ENCODE measurements at regions not wholly inside any gene's neighbourhood (a gene's known extent, or its start where the extent isn't known, plus 50 kb on each side); places are given as distances from the start of the nearest gene placed in this dataset.

DNA sequence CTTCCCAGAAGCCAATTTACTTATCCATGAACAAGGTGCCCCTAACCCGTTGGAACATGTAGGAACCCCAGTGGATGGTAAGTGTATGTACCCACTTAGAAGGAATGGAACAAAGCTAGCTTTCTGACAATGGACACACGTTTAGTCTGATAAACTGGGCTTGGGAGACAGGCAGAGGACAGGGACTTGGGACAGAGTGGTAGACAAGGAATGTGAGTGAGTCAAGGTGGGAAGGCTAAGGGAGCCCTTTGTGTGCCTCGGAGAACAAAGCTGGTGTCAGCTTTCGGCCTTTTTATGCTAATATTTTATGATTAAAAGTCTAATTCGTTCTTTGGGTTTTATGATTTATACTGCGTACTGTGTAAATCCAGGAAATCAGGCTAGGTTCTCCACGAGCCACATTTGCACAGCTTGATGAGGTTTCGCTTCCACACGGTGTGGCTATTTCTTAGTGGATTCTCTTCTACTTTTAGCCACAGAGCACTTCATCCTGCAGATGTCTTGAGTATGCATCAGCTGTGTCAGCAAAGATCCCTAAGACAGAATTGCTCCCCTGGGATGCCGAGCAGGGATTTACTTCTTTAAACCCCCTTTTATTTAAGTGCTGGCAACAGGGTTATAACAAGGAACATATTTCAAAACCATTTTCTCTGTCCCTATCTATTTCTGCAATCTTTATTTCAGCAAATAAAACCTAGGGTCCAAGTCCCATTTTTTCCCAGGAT is 258.5 kb downstream of the DLEU7 start:
- Histone ChIP-seq H3K4me1 (ENCODE audit: control insufficient read depth in 1 of 2, insufficient read depth in 2 of 2, low read length in 2 of 2) (no peaks in the 10 kb centered on the region), H3K27ac (ENCODE audit: low read length) (no peak overlapping the region), H3K4me3 (ENCODE audit: low read depth in 1 of 2, low read length in 2 of 2) (no peak overlapping the region), H3K36me3 (ENCODE audit: control insufficient read depth in 1 of 2, insufficient read depth in 2 of 2, low read length in 2 of 2) (no peaks in the 10 kb centered on the region), H3K9me3 (ENCODE audit: control insufficient read depth in 1 of 2, low read length in 2 of 2) (no peaks in the 10 kb centered on the region), H3K27me3 (ENCODE audit: low read depth, low read length) (no peaks in the 10 kb centered on the region)

- Histone ChIP-seq H3K27me3 (ENCODE audit: low read depth, low read length) (no peaks in the 10 kb centered on the region), H3K36me3 (ENCODE audit: control insufficient read depth in 1 of 2, insufficient read depth in 2 of 2, low read length in 2 of 2) (no peaks in the 10 kb centered on the region), H3K4me3 (ENCODE audit: low read depth in 1 of 2, low read length in 2 of 2) (no peak overlapping the region), H3K9me3 (ENCODE audit: control insufficient read depth in 1 of 2, low read length in 2 of 2) (no peaks in the 10 kb centered on the region), H3K4me1 (ENCODE audit: control insufficient read depth in 1 of 2, insufficient read depth in 2 of 2, low read length in 2 of 2) (no peaks in the 10 kb centered on the region), H3K27ac (ENCODE audit: low read length) (no peak overlapping the region)
Observed at GRCh38 chr13:50585674-50586413, 257.6 kb downstream of the DLEU7 start.

DNA sequence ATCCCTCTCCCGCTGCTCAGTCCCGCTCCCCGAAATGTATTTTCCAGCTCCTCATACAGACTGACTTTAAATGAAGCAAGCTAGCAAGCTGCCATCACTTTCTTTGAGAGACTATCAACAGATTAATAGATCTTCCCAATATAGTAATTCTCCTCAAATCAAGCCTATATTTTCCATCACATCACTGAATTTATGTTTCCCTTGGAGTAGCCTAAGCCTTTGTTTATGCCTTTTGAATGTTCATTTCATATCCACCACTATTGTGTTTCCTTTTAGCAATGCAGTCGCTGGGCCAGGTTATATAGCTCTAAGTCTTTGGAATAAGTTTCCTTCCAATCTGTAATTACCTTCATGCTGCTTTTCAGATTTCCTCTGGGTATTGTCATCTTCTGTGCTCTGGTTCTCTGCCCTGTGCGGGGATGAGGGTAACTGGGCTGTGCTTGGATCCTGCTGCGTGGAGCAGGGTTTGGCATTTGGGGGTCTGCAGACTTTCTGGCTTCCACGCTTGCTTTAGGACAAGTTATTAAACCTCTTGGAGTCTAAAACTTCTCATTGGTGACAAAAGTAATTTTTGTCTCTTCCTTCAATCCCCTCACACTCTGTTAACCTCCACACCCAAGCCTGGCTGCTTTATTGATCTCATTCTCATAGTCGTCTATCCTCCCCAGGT is 256.9 kb downstream of the DLEU7 start:
- Histone ChIP-seq H3K4me1 (ENCODE audit: control insufficient read depth in 1 of 2, insufficient read depth in 2 of 2, low read length in 2 of 2) (no peaks in the 10 kb centered on the region), H3K36me3 (ENCODE audit: control insufficient read depth in 1 of 2, insufficient read depth in 2 of 2, low read length in 2 of 2) (no peaks in the 10 kb centered on the region), H3K4me3 (ENCODE audit: low read depth in 1 of 2, low read length in 2 of 2) (no peak overlapping the region), H3K9me3 (ENCODE audit: control insufficient read depth in 1 of 2, low read length in 2 of 2) (no peaks in the 10 kb centered on the region), H3K27ac (ENCODE audit: low read length) (no peak overlapping the region), H3K27me3 (ENCODE audit: low read depth, low read length) (no peaks in the 10 kb centered on the region)

DNA sequence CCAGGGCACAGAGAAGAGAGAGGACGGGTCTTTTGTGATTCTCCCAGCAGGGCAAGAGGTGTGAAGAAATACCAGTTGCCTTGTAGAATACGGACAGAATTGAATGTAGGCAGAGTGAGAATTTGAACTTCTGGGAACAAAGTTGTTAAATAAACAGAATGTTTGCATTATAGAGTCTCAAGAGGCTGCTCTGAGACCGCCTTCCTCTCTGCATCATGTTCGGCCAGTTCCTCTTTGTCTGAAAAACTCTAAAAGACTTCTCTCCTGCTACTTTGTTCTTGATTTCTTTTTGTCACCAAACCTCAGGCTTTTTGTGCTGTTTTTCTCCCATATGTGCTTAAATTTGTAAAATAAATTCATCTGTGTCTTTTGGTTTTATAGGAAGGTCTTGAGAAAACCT is 256.4 kb downstream of the DLEU7 start:
- no peaks in the 10 kb centered on the region for H3K27me3 ChIP-seq (ENCODE audit: low read depth, low read length)
- H3K9me3 ChIP-seq (ENCODE audit: control insufficient read depth in 1 of 2, low read length in 2 of 2) = no peaks in the 10 kb centered on the region
- H3K4me3 ChIP-seq (ENCODE audit: low read depth in 1 of 2, low read length in 2 of 2) = no peak overlapping the region
- no peaks in the 10 kb centered on the region for H3K36me3 ChIP-seq (ENCODE audit: control insufficient read depth in 1 of 2, insufficient read depth in 2 of 2, low read length in 2 of 2)
- H3K4me1 ChIP-seq (ENCODE audit: control insufficient read depth in 1 of 2, insufficient read depth in 2 of 2, low read length in 2 of 2) = no peaks in the 10 kb centered on the region
- no peak overlapping the region for H3K27ac ChIP-seq (ENCODE audit: low read length)

- Histone ChIP-seq H3K4me1 (ENCODE audit: control insufficient read depth in 1 of 2, insufficient read depth in 2 of 2, low read length in 2 of 2) (no peaks in the 10 kb centered on the region), H3K27ac (ENCODE audit: low read length) (no peak overlapping the region), H3K4me3 (ENCODE audit: low read depth in 1 of 2, low read length in 2 of 2) (no peak overlapping the region), H3K9me3 (ENCODE audit: control insufficient read depth in 1 of 2, low read length in 2 of 2) (no peaks in the 10 kb centered on the region), H3K27me3 (ENCODE audit: low read depth, low read length) (no peaks in the 10 kb centered on the region), H3K36me3 (ENCODE audit: control insufficient read depth in 1 of 2, insufficient read depth in 2 of 2, low read length in 2 of 2) (no peaks in the 10 kb centered on the region)
Observed at GRCh38 chr13:50587645-50588373, 255.7 kb downstream of the DLEU7 start.

DNA sequence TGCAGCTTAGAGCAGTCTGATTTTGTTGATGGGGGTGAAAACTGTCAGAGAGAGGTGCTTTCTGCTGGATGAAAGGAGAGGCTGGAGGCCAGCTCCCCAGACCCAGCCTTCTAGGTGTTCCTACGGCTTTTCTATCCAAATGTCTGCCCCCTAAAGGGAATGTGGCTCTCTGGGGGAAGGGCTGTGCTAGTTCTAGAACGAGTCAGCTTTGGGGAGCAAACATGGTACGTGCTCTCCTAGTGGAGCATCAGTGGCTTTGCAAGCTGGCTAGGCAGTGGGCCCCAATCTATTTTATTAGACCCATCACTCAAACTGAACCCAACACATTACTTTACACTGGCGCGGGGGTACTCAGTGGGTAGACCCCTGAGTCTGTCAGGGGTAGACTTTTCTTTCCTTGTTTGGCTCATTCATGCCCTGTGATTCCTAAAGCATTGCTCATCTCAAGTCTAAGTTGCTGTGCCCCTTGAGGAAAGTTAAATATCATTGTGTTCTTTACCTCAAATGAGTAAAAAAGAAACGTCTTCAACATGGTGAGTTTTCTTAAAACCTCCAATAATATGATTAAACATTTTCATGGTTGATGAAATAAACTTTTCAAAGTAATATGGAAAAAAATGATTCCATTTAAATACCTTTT is 254.9 kb downstream of the DLEU7 start:
- Histone ChIP-seq H3K27ac (ENCODE audit: low read length) (no peak overlapping the region), H3K27me3 (ENCODE audit: low read depth, low read length) (no peaks in the 10 kb centered on the region), H3K9me3 (ENCODE audit: control insufficient read depth in 1 of 2, low read length in 2 of 2) (no peaks in the 10 kb centered on the region), H3K4me3 (ENCODE audit: low read depth in 1 of 2, low read length in 2 of 2) (no peak overlapping the region), H3K36me3 (ENCODE audit: control insufficient read depth in 1 of 2, insufficient read depth in 2 of 2, low read length in 2 of 2) (no peaks in the 10 kb centered on the region), H3K4me1 (ENCODE audit: control insufficient read depth in 1 of 2, insufficient read depth in 2 of 2, low read length in 2 of 2) (no peaks in the 10 kb centered on the region)

- no peak overlapping the region for H3K27ac ChIP-seq (ENCODE audit: low read length)
- no peak overlapping the region for H3K4me3 ChIP-seq (ENCODE audit: low read depth in 1 of 2, low read length in 2 of 2)
- no peaks in the 10 kb centered on the region for H3K9me3 ChIP-seq (ENCODE audit: control insufficient read depth in 1 of 2, low read length in 2 of 2)
- H3K27me3 ChIP-seq (ENCODE audit: low read depth, low read length) = no peaks in the 10 kb centered on the region
- no peaks in the 10 kb centered on the region for H3K4me1 ChIP-seq (ENCODE audit: control insufficient read depth in 1 of 2, insufficient read depth in 2 of 2, low read length in 2 of 2)
- H3K36me3 ChIP-seq (ENCODE audit: control insufficient read depth in 1 of 2, insufficient read depth in 2 of 2, low read length in 2 of 2) = no peaks in the 10 kb centered on the region
Observed at GRCh38 chr13:50589139-50589538, 254.4 kb downstream of the DLEU7 start.

DNA sequence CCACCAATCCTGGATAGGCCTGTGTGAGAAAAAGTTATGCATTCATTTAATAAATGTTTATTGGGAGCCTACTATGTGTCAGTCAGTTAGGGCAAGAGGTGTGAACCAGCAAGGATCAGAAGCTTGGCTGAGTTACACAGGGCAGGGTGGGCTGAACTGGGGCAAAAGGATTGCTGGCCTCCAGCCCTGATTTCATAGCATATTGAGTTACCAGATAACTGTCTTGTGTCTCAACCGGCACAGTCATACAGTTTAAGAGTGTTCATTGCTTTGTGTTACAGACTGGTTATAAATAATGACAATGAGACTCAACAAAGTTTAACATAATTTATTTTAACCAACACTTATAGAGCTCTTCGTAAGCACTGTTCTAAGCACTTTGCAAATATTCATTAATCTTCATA is 253.8 kb downstream of the DLEU7 start:
- Histone ChIP-seq H3K27me3 (ENCODE audit: low read depth, low read length) (no peaks in the 10 kb centered on the region), H3K27ac (ENCODE audit: low read length) (no peak overlapping the region), H3K36me3 (ENCODE audit: control insufficient read depth in 1 of 2, insufficient read depth in 2 of 2, low read length in 2 of 2) (no peaks in the 10 kb centered on the region), H3K9me3 (ENCODE audit: control insufficient read depth in 1 of 2, low read length in 2 of 2) (no peaks in the 10 kb centered on the region), H3K4me1 (ENCODE audit: control insufficient read depth in 1 of 2, insufficient read depth in 2 of 2, low read length in 2 of 2) (no peaks in the 10 kb centered on the region), H3K4me3 (ENCODE audit: low read depth in 1 of 2, low read length in 2 of 2) (no peak overlapping the region)

GRCh38 chr13:50592412-50593155 is 250.9 kb downstream of the DLEU7 start:
- Histone ChIP-seq H3K27ac (ENCODE audit: low read length) (no peak overlapping the region), H3K4me1 (ENCODE audit: control insufficient read depth in 1 of 2, insufficient read depth in 2 of 2, low read length in 2 of 2) (no peaks in the 10 kb centered on the region), H3K9me3 (ENCODE audit: control insufficient read depth in 1 of 2, low read length in 2 of 2) (no peaks in the 10 kb centered on the region), H3K27me3 (ENCODE audit: low read depth, low read length) (no peaks in the 10 kb centered on the region), H3K4me3 (ENCODE audit: low read depth in 1 of 2, low read length in 2 of 2) (no peak overlapping the region), H3K36me3 (ENCODE audit: control insufficient read depth in 1 of 2, insufficient read depth in 2 of 2, low read length in 2 of 2) (no peaks in the 10 kb centered on the region)

GRCh38 chr13:50593207-50593606 is 250.3 kb downstream of the DLEU7 start:
- Histone ChIP-seq H3K27me3 (ENCODE audit: low read depth, low read length) (no peaks in the 10 kb centered on the region), H3K4me1 (ENCODE audit: control insufficient read depth in 1 of 2, insufficient read depth in 2 of 2, low read length in 2 of 2) (no peaks in the 10 kb centered on the region), H3K27ac (ENCODE audit: low read length) (no peak overlapping the region)

More at GRCh38 chr13:50593207-50593606, 250.3 kb downstream of the DLEU7 start:
- H3K36me3 ChIP-seq (ENCODE audit: control insufficient read depth in 1 of 2, insufficient read depth in 2 of 2, low read length in 2 of 2) = no peaks in the 10 kb centered on the region
- H3K9me3 ChIP-seq (ENCODE audit: control insufficient read depth in 1 of 2, low read length in 2 of 2) = no peaks in the 10 kb centered on the region
- no peak overlapping the region for H3K4me3 ChIP-seq (ENCODE audit: low read depth in 1 of 2, low read length in 2 of 2)

All from muscle layer of duodenum (tissue), 2 donors.